Neural cell (in vitro differentiated cells): ENCODE measurements at regions not wholly inside any gene's neighbourhood (a gene's known extent, or its start where the extent isn't known, plus 50 kb on each side); places are given as distances from the start of the nearest gene placed in this dataset.
"Not testable (repeated sequence)": the region's sequence is repeated elsewhere in the genome, so short reads cannot be mapped to it uniquely, and the experiment has no call there.

ENCODE experiments used
- H2AFZ ChIP-seq: fragments of 200-600, 300-800 bp; sonication (generic), shearing (Covaris generic); 2 replicates; pipeline ENCODE4 v1.6.0; 2014; ENCODE audit warnings: low read depth, mild to moderate bottlenecking, antibody characterized with exemption, low read length, moderate library complexity
- H3F3A ChIP-seq: fragments of 200-600 bp; shearing (Covaris generic); 2 replicates; pipeline ENCODE4 v1.6.1; 2016; ENCODE audit warnings: mild to moderate bottlenecking, moderate library complexity, mixed read lengths, antibody characterized with exemption, low read length; ENCODE audit not compliant: insufficient read depth, poor library complexity, severe bottlenecking
- H3K27ac ChIP-seq: fragments of 200-600, 300-800 bp; sonication (generic), shearing (Covaris generic); 2 replicates; pipeline ENCODE4 v1.5.1; 2014; ENCODE audit warnings: mild to moderate bottlenecking, low read length, moderate library complexity
- H3K27me3 ChIP-seq: fragments of 300-800, 200-600 bp; sonication (generic), shearing (Covaris generic); 2 replicates; pipeline ENCODE4 v1.6.0; 2014; ENCODE audit warnings: mild to moderate bottlenecking, low read depth, low read length, moderate library complexity; ENCODE audit not compliant: insufficient read depth
- H3K36me3 ChIP-seq: fragments of 300-800, 200-600 bp; sonication (generic), shearing (Covaris generic); 2 replicates; pipeline ENCODE4 v1.5.1; 2014; ENCODE audit warnings: mild to moderate bottlenecking, antibody characterized with exemption, low read length, moderate library complexity; ENCODE audit not compliant: insufficient read depth
- H3K4me2 ChIP-seq: fragments of 300-800, 200-600 bp; sonication (generic), shearing (Covaris generic); 2 replicates; pipeline ENCODE4 v1.6.0; 2014; ENCODE audit warnings: mild to moderate bottlenecking, low read length
- H3K4me3 ChIP-seq: fragments of 300-800, 200-600 bp; sonication (generic), shearing (Covaris generic); 2 replicates; pipeline ENCODE4 v1.5.1; 2014; ENCODE audit warnings: mild to moderate bottlenecking, low read length, moderate library complexity
- H3K79me2 ChIP-seq: fragments of 200-600 bp; shearing (Covaris generic); replicated peaks from 2 replicates; pipeline ENCODE4 v1.6.0; 2014; ENCODE audit warnings: mild to moderate bottlenecking, low read length, moderate library complexity; ENCODE audit not compliant: insufficient read depth
- H3K9ac ChIP-seq: fragments of 300-800, 200-600 bp; sonication (generic), shearing (Covaris generic); 2 replicates; pipeline ENCODE4 v1.6.1; 2016; ENCODE audit warnings: mild to moderate bottlenecking, low read length, mixed read lengths
- H3K9me2 ChIP-seq: fragments of 200-600 bp; shearing (Covaris generic); 2 replicates; pipeline ENCODE4 v1.6.1; 2016; ENCODE audit warnings: mild to moderate bottlenecking, low read length, mixed read lengths; ENCODE audit not compliant: insufficient read depth
- H3K9me3 ChIP-seq: fragments of 200-600, 300-800 bp; sonication (generic), shearing (Covaris generic); 2 replicates; pipeline ENCODE4 v1.6.1; 2016; ENCODE audit warnings: mild to moderate bottlenecking, mixed run types, low read length, moderate library complexity, mixed read lengths
- H4K20me1 ChIP-seq: fragments of 200-600 bp; shearing (Covaris generic); 2 replicates; pipeline ENCODE4 v1.6.1; 2016; ENCODE audit warnings: mild to moderate bottlenecking, mixed run types; ENCODE audit not compliant: insufficient read depth
- EP300 ChIP-seq: fragments of 450-650 bp; conservative IDR thresholded peaks from 2 replicates; pipeline ENCODE4 v1.6.1; 2014; ENCODE audit warnings: antibody characterized with exemption, mild to moderate bottlenecking, moderate library complexity; ENCODE audit not compliant: poor library complexity, severe bottlenecking
- EZH2 ChIP-seq: fragments of 200-600, 300-800 bp; shearing (Covaris generic), sonication (generic); IDR thresholded peaks from 2 replicates; pipeline ENCODE4 v1.6.1; 2014; ENCODE audit warnings: antibody characterized with exemption, low read length, borderline replicate concordance, mild to moderate bottlenecking; ENCODE audit not compliant: insufficient read depth, poor library complexity, severe bottlenecking
- MXI1 ChIP-seq: fragments of 450-650 bp; conservative IDR thresholded peaks from 2 replicates; pipeline ENCODE4 v1.6.1; 2014; ENCODE audit warnings: antibody characterized with exemption, mild to moderate bottlenecking; ENCODE audit not compliant: poor library complexity, severe bottlenecking
- POLR2AphosphoS5 ChIP-seq: IDR thresholded peaks from 2 replicates; pipeline ENCODE4 v1.6.1; 2012
- RAD21 ChIP-seq: fragments of 450-650 bp; conservative IDR thresholded peaks from 2 replicates; pipeline ENCODE4 v1.6.1; 2014; ENCODE audit warnings: antibody characterized with exemption, mild to moderate bottlenecking, moderate library complexity
- SMC3 ChIP-seq: fragments of 450-650 bp; conservative IDR thresholded peaks from 2 replicates; pipeline ENCODE4 v1.6.1; 2014; ENCODE audit warnings: antibody characterized with exemption, mild to moderate bottlenecking, moderate library complexity; ENCODE audit not compliant: poor library complexity
- TAF1 ChIP-seq: IDR thresholded peaks from 2 replicates; pipeline ENCODE4 v1.6.1; 2012; ENCODE audit warnings: low read depth
- TF ChIP-seq, protein P1 (sequence below): fragments of 450-650 bp; IDR thresholded peaks from 2 replicates; pipeline ENCODE4 v1.5.1; 2014; ENCODE audit warnings: antibody characterized with exemption, mild to moderate bottlenecking, moderate library complexity; ENCODE audit not compliant: poor library complexity, severe bottlenecking
- TF ChIP-seq, protein P2 (sequence below): IDR thresholded peaks from 2 replicates; pipeline ENCODE4 v1.6.1; 2012; ENCODE audit warnings: borderline replicate concordance

DNA sequence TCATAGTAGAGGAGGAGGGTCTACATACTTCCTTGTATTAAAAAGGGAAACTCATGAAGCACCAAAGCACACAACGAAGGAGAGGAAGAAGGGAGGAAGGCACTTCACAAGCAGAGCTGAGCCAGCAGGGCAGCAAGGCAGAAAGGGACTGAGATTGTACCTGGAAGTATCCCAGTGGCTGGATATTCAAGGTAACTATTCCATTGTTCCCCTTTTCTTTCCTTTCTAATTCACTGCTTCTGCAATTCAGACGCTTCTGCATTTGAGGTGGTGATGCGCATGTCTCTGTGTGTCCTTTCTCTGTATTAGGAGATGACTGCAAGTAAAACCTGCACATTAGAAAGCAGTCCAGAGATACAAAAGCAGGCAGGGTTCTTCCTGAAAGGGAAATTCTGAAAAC lies 54.9 kb downstream of the UBQLN2 start:
- Histone ChIP-seq H3K36me3 (no peaks in the 10 kb centered on the region), H3K9me2 (no peaks in the 10 kb centered on the region), H4K20me1 (no peaks in the 10 kb centered on the region), H3F3A (no peaks in the 10 kb centered on the region), H2AFZ (peak overlapping the region; percentile 14), H3K27me3 (no peaks in the 10 kb centered on the region), H3K9ac (peak overlapping the region; percentile 60), H3K79me2 (no peaks in the 10 kb centered on the region), H3K9me3 (no peaks in the 10 kb centered on the region), H3K4me2 (no peak overlapping the region), H3K27ac (peak overlapping the region; percentile 72), H3K4me3 (peak overlapping the region; percentile 60)
- TF ChIP-seq EZH2 (no peak), POLR2AphosphoS5 (peak; percentile 34)

DNA sequence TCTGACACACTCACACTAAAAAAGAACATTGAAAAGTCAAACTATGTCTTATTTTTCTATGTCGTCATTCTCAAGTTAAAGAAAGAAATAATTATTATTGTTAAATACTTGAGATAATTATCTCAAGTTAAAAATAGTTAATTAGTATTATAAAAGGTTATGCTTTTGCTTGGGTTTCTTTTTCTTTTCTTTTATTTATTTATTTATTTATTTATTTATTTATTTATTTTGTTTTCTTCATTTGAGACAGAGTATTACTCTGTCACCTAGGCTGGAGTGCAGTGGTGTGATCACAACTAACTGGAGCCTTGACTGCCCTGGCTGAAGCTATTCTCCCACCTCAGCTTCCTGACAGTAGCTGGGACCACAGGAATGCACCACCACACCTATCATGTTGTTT lies 59.9 kb downstream of the UBQLN2 start:
- H3K4me3 ChIP-seq = no peak overlapping the region
- no peak overlapping the region for H3K9ac ChIP-seq
- no peak overlapping the region for H3K27ac ChIP-seq

DNA sequence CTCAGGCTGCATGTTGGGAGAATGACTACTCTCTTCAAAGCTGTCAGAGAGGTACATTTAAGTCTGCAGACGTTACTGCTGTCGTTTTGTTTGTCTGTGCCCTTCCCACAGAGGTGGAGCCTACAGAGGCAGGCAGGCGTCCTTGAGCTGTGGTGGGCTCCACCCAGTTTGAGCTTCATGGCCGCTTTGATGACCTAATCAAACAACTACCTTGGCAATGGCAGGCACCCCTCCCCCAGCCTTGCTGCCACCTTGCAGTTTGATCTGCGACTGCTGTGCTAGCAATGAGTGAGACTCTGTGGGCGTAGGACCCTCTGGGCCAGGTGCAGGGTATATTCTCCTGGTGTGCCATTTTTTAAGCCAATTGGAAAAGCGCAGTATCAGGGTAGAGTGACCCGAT lies 71.6 kb downstream of the UBQLN2 start:
- H3F3A ChIP-seq, H3K9me3 ChIP-seq, H3K79me2 ChIP-seq, H3K36me3 ChIP-seq, H2AFZ ChIP-seq, H3K27ac ChIP-seq, H3K4me2 ChIP-seq, H3K4me3 ChIP-seq, H3K27me3 ChIP-seq, H4K20me1 ChIP-seq, H3K9me2 ChIP-seq, H3K9ac ChIP-seq: not testable (repeated sequence)

More for the DNA sequence above, 59.9 kb downstream of the UBQLN2 start:
- no peaks in the 10 kb centered on the region for H3K79me2 ChIP-seq
- H3K36me3 ChIP-seq = no peaks in the 10 kb centered on the region
- H3K9me2 ChIP-seq = no peaks in the 10 kb centered on the region
- no peaks in the 10 kb centered on the region for H3K27me3 ChIP-seq
- H3F3A ChIP-seq = no peaks in the 10 kb centered on the region
- H4K20me1 ChIP-seq = no peaks in the 10 kb centered on the region
- no peaks in the 10 kb centered on the region for H3K9me3 ChIP-seq
- no peak overlapping the region for H3K4me2 ChIP-seq
- TF ChIP-seq TAF1 = no peak
- TF ChIP-seq MXI1 = no peak
- TF ChIP-seq EZH2 = no peak
- TF ChIP-seq, protein P1, sequence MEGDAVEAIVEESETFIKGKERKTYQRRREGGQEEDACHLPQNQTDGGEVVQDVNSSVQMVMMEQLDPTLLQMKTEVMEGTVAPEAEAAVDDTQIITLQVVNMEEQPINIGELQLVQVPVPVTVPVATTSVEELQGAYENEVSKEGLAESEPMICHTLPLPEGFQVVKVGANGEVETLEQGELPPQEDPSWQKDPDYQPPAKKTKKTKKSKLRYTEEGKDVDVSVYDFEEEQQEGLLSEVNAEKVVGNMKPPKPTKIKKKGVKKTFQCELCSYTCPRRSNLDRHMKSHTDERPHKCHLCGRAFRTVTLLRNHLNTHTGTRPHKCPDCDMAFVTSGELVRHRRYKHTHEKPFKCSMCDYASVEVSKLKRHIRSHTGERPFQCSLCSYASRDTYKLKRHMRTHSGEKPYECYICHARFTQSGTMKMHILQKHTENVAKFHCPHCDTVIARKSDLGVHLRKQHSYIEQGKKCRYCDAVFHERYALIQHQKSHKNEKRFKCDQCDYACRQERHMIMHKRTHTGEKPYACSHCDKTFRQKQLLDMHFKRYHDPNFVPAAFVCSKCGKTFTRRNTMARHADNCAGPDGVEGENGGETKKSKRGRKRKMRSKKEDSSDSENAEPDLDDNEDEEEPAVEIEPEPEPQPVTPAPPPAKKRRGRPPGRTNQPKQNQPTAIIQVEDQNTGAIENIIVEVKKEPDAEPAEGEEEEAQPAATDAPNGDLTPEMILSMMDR = no peak
- TF ChIP-seq, protein P2, sequence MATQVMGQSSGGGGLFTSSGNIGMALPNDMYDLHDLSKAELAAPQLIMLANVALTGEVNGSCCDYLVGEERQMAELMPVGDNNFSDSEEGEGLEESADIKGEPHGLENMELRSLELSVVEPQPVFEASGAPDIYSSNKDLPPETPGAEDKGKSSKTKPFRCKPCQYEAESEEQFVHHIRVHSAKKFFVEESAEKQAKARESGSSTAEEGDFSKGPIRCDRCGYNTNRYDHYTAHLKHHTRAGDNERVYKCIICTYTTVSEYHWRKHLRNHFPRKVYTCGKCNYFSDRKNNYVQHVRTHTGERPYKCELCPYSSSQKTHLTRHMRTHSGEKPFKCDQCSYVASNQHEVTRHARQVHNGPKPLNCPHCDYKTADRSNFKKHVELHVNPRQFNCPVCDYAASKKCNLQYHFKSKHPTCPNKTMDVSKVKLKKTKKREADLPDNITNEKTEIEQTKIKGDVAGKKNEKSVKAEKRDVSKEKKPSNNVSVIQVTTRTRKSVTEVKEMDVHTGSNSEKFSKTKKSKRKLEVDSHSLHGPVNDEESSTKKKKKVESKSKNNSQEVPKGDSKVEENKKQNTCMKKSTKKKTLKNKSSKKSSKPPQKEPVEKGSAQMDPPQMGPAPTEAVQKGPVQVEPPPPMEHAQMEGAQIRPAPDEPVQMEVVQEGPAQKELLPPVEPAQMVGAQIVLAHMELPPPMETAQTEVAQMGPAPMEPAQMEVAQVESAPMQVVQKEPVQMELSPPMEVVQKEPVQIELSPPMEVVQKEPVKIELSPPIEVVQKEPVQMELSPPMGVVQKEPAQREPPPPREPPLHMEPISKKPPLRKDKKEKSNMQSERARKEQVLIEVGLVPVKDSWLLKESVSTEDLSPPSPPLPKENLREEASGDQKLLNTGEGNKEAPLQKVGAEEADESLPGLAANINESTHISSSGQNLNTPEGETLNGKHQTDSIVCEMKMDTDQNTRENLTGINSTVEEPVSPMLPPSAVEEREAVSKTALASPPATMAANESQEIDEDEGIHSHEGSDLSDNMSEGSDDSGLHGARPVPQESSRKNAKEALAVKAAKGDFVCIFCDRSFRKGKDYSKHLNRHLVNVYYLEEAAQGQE = no peak
- no peak for TF ChIP-seq RAD21
- no peak for TF ChIP-seq POLR2AphosphoS5
- no peak for TF ChIP-seq EP300
- TF ChIP-seq SMC3 = no peak
- H2AFZ ChIP-seq = no peak overlapping the region
